ENCODE measurements at regions not wholly inside any gene's neighbourhood (a gene's known extent, or its start where the extent isn't known, plus 50 kb on each side); places are given as distances from the start of the nearest gene placed in this dataset.

- no peak for TF ChIP-seq GLIS3 (CRISPR knock-in tag; IDR thresholded peaks at IDR 0.05)
- TF ChIP-seq ISL1 (CRISPR knock-in tag; IDR thresholded peaks at IDR 0.05): no peak
- no peak for TF ChIP-seq OSR1 (CRISPR knock-in tag; IDR thresholded peaks at IDR 0.05)
- TF ChIP-seq BACH2 (CRISPR knock-in tag; IDR thresholded peaks at IDR 0.05; ENCODE audit: borderline replicate concordance): no peak
- no peak for TF ChIP-seq ZNF8 (CRISPR knock-in tag; IDR thresholded peaks at IDR 0.05)
- TF ChIP-seq ESRRG (CRISPR knock-in tag; IDR thresholded peaks at IDR 0.05): no peak
- TF ChIP-seq PATZ1 (CRISPR knock-in tag; IDR thresholded peaks at IDR 0.05; ENCODE audit: borderline replicate concordance): no peak
- TF ChIP-seq ZFP30 (CRISPR knock-in tag; IDR thresholded peaks at IDR 0.05): no peak
- no peak for TF ChIP-seq SNAI2 (CRISPR knock-in tag; IDR thresholded peaks at IDR 0.05)
These were observed 290.2 kb downstream of the IRS2 start for GRCh38 chr13:109496216-109496615.
